Panc1 (cell line): ENCODE measurements at regions not wholly inside any gene's neighbourhood (a gene's known extent, or its start where the extent isn't known, plus 50 kb on each side); places are given as distances from the start of the nearest gene placed in this dataset.

Source experiments
- ATAC-seq: fragments of 200-7000 bp; cut with Tn5 transposase; 2 replicates; pipeline ENCODE4 v1.9.1; 2020; ENCODE audit warnings: mild to moderate bottlenecking, moderate library complexity
- BruUV-seq: library from RNA; stranded (reverse); fragments of 400-500 nt; replicated peaks from 2 replicates; lab custom pipeline; 2021; lab: Mats Ljungman, UMichigan
- CTCF ChIA-PET: fragments of 300-600 bp; sonication (Branson Sonifier 250); formaldehyde crosslinking; loops from one replicate; lab custom pipeline; 2022; ENCODE audit warnings: antibody characterized with exemption; lab: Charles Lee
- POLR2A ChIA-PET: fragments of 300-600 bp; sonication (Branson Sonifier 250); formaldehyde crosslinking; loops from one replicate; lab custom pipeline; 2022; ENCODE audit warnings: antibody characterized with exemption; lab: Charles Lee
- DNase-seq: peaks from one replicate; pipeline ENCODE4 v3.0.0-alpha.2; 2010; ENCODE audit warnings: low read depth, low spot score
- H3K27ac ChIP-seq: 2 replicates; pipeline ENCODE4 v1.5.1; 2011; ENCODE audit warnings: mild to moderate bottlenecking, low read length, inconsistent platforms
- H3K27me3 ChIP-seq: fragments of 200-500 bp; sonication (Bioruptor generic); 2 replicates; pipeline ENCODE4 v1.6.0; 2014; ENCODE audit warnings: low read length, inconsistent platforms; ENCODE audit not compliant: control insufficient read depth, insufficient read depth
- H3K36me3 ChIP-seq: fragments of 200-500 bp; sonication (Bioruptor generic); 2 replicates; pipeline ENCODE4 v1.5.1; 2014; ENCODE audit warnings: inconsistent platforms, mild to moderate bottlenecking, low read length, moderate library complexity; ENCODE audit not compliant: control insufficient read depth, insufficient read depth
- H3K4me1 ChIP-seq: 2 replicates; pipeline ENCODE4 v1.5.1; 2011; ENCODE audit warnings: inconsistent platforms, mild to moderate bottlenecking, low read length, moderate library complexity; ENCODE audit not compliant: control insufficient read depth, insufficient read depth
- H3K4me3 ChIP-seq, 2 experiments: 2 replicates each; pipeline ENCODE4 v1.5.1; 2011 to 2012; ENCODE audit warnings: low read depth in 2 of 2, low read length in 2 of 2, mild to moderate bottlenecking in 2 of 2, inconsistent platforms in 1 of 2, moderate library complexity in 1 of 2
- H3K9me3 ChIP-seq: fragments of 200-500 bp; sonication (Bioruptor generic); 2 replicates; pipeline ENCODE4 v1.5.1; 2014; ENCODE audit warnings: low read depth, mild to moderate bottlenecking, inconsistent platforms, low read length, moderate library complexity; ENCODE audit not compliant: control insufficient read depth, insufficient read depth
- CTCF ChIP-seq: fragments of 450-650 bp; IDR thresholded peaks from 2 replicates; pipeline ENCODE4 v1.5.1; 2017; ENCODE audit warnings: mild to moderate bottlenecking
- POLR2AphosphoS5 ChIP-seq: IDR thresholded peaks from 2 replicates; pipeline ENCODE4 v1.6.1; 2012; ENCODE audit warnings: mild to moderate bottlenecking, low read depth, low read length, moderate library complexity
- REST ChIP-seq, 2 experiments: IDR thresholded peaks; 2 replicates each; pipeline ENCODE4 v1.6.1; 2011 to 2012; ENCODE audit warnings: low read depth in 2 of 2, control low read depth in 1 of 2, low read length in 1 of 2, mild to moderate bottlenecking in 1 of 2, moderate library complexity in 1 of 2; ENCODE audit not compliant: insufficient read depth in 1 of 2
- SIN3A ChIP-seq: IDR thresholded peaks from 2 replicates; pipeline ENCODE4 v1.6.1; 2012; ENCODE audit warnings: low read depth, mild to moderate bottlenecking, low read length, moderate library complexity, borderline replicate concordance; ENCODE audit not compliant: insufficient read depth
- TCF7L2 ChIP-seq: IDR thresholded peaks from 2 replicates; pipeline ENCODE4 v1.6.1; 2011; ENCODE audit warnings: mild to moderate bottlenecking, low read depth, low read length, inconsistent platforms
- in situ Hi-C: cut with HindIII; loops from 2 replicates; pipeline ENCODE4 v1.10.0; 2016; ENCODE audit warnings: low sequenced_read_pairs, low pct_unique_long_range_greater_than_20kb
- intact Hi-C: fragments of 100-400 bp; cut with micrococcal nuclease; formaldehyde crosslinking; loops from one replicate; pipeline ENCODE4 v1.10.0; 2022; ENCODE audit not compliant: unreplicated experiment

- no peak for TF ChIP-seq REST (IDR thresholded peaks at IDR 0.05; ENCODE audit: insufficient read depth in 1 of 2, low read depth in 2 of 2, low read length in 1 of 2)
- no peak for TF ChIP-seq TCF7L2
- TF ChIP-seq POLR2AphosphoS5: no peak
- no peak for TF ChIP-seq SIN3A
- no peak for TF ChIP-seq CTCF
- no peaks in the 10 kb centered on the region for H3K9me3 ChIP-seq
- DNase-seq: no peak
- H3K36me3 ChIP-seq: no peaks in the 10 kb centered on the region
- BruUV-seq: no TSS peak
- ATAC-seq: no peak
- intact Hi-C loops: no loop called here
- H3K4me3 ChIP-seq: no peak overlapping the region
- no peak overlapping the region for H3K27ac ChIP-seq
- H3K27me3 ChIP-seq: no peaks in the 10 kb centered on the region
- POLR2A ChIA-PET: no interaction called here
- no peaks in the 10 kb centered on the region for H3K4me1 ChIP-seq
- CTCF ChIA-PET: no interaction called here
- in situ Hi-C loops: no loop called here
Measured at GRCh38 chr11:127609025-127609773, 608.6 kb upstream of the KIRREL3 start.

- POLR2A ChIA-PET: no interaction called here
- H3K27ac ChIP-seq: no peak overlapping the region
- no peak for DNase-seq
- intact Hi-C loops: no loop called here
- no peak overlapping the region for H3K4me3 ChIP-seq
- no peaks in the 10 kb centered on the region for H3K9me3 ChIP-seq
- no peaks in the 10 kb centered on the region for H3K36me3 ChIP-seq
- no peaks in the 10 kb centered on the region for H3K27me3 ChIP-seq
- CTCF ChIA-PET: no interaction called here
- no TSS peak for BruUV-seq
- H3K4me1 ChIP-seq: no peaks in the 10 kb centered on the region
- TF ChIP-seq TCF7L2 (no peak), POLR2AphosphoS5 (no peak)
- no peak for ATAC-seq
- in situ Hi-C loops: no loop called here
Measured at GRCh38 chr11:127607487-127608085, 607.0 kb upstream of the KIRREL3 start.

- no peak for DNase-seq
- ATAC-seq: no peak
- in situ Hi-C loops: no loop called here
Measured at GRCh38 chr11:127601578-127601977, 601.0 kb upstream of the KIRREL3 start.

More at GRCh38 chr11:127601578-127601977, 601.0 kb upstream of the KIRREL3 start:
- Histone ChIP-seq H3K36me3 (no peaks in the 10 kb centered on the region), H3K27ac (no peak overlapping the region), H3K4me1 (no peaks in the 10 kb centered on the region), H3K4me3 (no peak overlapping the region), H3K27me3 (no peaks in the 10 kb centered on the region), H3K9me3 (no peaks in the 10 kb centered on the region)
- TF ChIP-seq TCF7L2 (no peak), SIN3A (no peak), CTCF (no peak; the same call in 1 of the 2 replicates), POLR2AphosphoS5 (no peak), REST (IDR thresholded peaks at IDR 0.05; ENCODE audit: insufficient read depth in 1 of 2, low read depth in 2 of 2, low read length in 1 of 2) (no peak)
- CTCF ChIA-PET: no interaction called here
- BruUV-seq: no TSS peak
- intact Hi-C loops: no loop called here
- POLR2A ChIA-PET: no interaction called here
